Endodermal cell (in vitro differentiated cells): ENCODE measurements at regions not wholly inside any gene's neighbourhood (a gene's known extent, or its start where the extent isn't known, plus 50 kb on each side); places are given as distances from the start of the nearest gene placed in this dataset.

Source experiments
- DNase-seq: peaks from one replicate; pipeline ENCODE4 v3.0.0-alpha.2; 2017
- H3K27ac ChIP-seq: 2 replicates; pipeline ENCODE4 v1.5.1; 2013; ENCODE audit warnings: mild to moderate bottlenecking, low read depth, low read length, moderate library complexity
- H3K27me3 ChIP-seq: 2 replicates; pipeline ENCODE4 v1.6.1; 2013; ENCODE audit warnings: mild to moderate bottlenecking, low read length, moderate library complexity; ENCODE audit not compliant: insufficient read depth, control insufficient read depth, poor library complexity, severe bottlenecking
- H3K36me3 ChIP-seq: 2 replicates; pipeline ENCODE4 v1.7.0; 2013; ENCODE audit warnings: mild to moderate bottlenecking, low read length, moderate library complexity; ENCODE audit not compliant: control insufficient read depth, insufficient read depth
- H3K4me1 ChIP-seq: one replicate; pipeline ENCODE4 v1.7.0; 2013; ENCODE audit warnings: low read length; ENCODE audit not compliant: control insufficient read depth, insufficient read depth
- H3K4me3 ChIP-seq: 2 replicates; pipeline ENCODE4 v1.5.1; 2013; ENCODE audit warnings: mild to moderate bottlenecking, low read length, moderate library complexity
- H3K9ac ChIP-seq: 2 replicates; pipeline ENCODE4 v1.6.1; 2013; ENCODE audit warnings: mild to moderate bottlenecking, low read length, moderate library complexity; ENCODE audit not compliant: poor library complexity, severe bottlenecking; ENCODE audit errors: extremely low read depth
- H3K9me3 ChIP-seq: 2 replicates; pipeline ENCODE4 v1.6.1; 2013; ENCODE audit warnings: mild to moderate bottlenecking, low read length, moderate library complexity; ENCODE audit not compliant: control insufficient read depth
- H3K27ac Mint-ChIP-seq: 2 replicates; pipeline ENCODE4 v1.8.0; 2020; ENCODE audit warnings: mixed read lengths
- H3K27me3 Mint-ChIP-seq: 2 replicates; pipeline ENCODE4 v1.8.0; 2021; ENCODE audit warnings: mild to moderate bottlenecking, mixed read lengths; ENCODE audit not compliant: insufficient read depth
- H3K36me3 Mint-ChIP-seq: 2 replicates; pipeline ENCODE4 v1.8.0; 2020; ENCODE audit warnings: low read depth, mixed read lengths
- H3K4me1 Mint-ChIP-seq: 2 replicates; pipeline ENCODE4 v1.8.0; 2020; ENCODE audit warnings: mixed read lengths
- H3K4me3 Mint-ChIP-seq: 2 replicates; pipeline ENCODE4 v1.8.0; 2020; ENCODE audit warnings: mild to moderate bottlenecking, moderate library complexity, mixed read lengths
- H3K9me3 Mint-ChIP-seq: 2 replicates; pipeline ENCODE4 v1.8.0; 2020; ENCODE audit warnings: mild to moderate bottlenecking, mixed read lengths
- WGBS, 2 experiments: methylation state at CpG; one replicate each; pipeline versions ENCODE4 v1.1.5 to v1.1.7; 2013; ENCODE audit warnings: missing lambda C conversion rate in 2 of 2, mixed read lengths in 1 of 2; ENCODE audit not compliant: insufficient coverage in 1 of 2, insufficient read length in 1 of 2; 5-methylcytosine and 5-hydroxymethylcytosine counted together
- TF ChIP-seq, protein P1 (sequence below): fragments of 200-600 bp; sonication (generic); conservative IDR thresholded peaks from 2 replicates; pipeline ENCODE4 v1.5.0; 2021; ENCODE audit warnings: antibody characterized with exemption, mild to moderate bottlenecking

DNA sequence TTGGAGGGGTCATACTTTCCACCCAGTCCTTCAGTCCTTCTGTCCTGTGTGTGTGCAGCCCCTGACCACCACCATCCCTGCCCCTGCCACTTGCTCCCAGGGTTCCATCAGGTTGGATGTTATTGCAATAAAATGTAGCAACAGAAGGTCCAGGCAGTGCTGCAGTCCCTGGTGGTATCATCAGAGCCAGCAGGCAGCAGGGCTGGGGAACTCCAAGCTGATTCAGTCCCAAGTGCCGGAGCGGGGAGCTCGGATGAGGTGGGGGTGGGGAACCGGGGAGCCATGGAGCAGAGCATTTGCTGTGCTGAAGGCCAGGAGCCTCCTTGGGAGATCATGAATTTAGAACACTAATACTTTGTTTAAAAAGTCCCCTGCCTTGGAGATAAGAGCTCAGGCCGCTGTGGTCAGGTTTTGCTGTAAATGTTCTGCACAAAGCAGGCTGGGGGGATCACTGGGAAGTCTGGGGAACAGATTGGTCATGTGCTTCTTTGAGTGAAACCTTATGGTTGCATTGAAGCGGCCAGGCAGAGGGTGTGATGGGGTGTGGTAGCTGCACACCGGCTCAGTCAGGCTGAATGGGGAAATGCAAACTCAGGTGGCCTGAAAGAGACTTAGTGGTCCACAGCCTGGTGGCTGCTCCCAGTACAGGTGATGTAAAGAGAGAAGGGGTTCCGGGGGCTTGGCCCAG is 225.9 kb downstream of the SEC14L1 start:
- peak; percentile 63 for DNase-seq
- H3K27me3 Mint-ChIP-seq: no peaks in the 10 kb centered on the region
- peak overlapping the region; percentile 2 for H3K27ac Mint-ChIP-seq
- H3K36me3 ChIP-seq: no peaks in the 10 kb centered on the region
- H3K9ac ChIP-seq: no peak overlapping the region
- no peaks in the 10 kb centered on the region for H3K36me3 Mint-ChIP-seq
- H3K4me1 Mint-ChIP-seq: peaks cover 39% of the 10 kb centered on the region
- H3K9me3 ChIP-seq: no peaks in the 10 kb centered on the region
- TF ChIP-seq, protein P1, sequence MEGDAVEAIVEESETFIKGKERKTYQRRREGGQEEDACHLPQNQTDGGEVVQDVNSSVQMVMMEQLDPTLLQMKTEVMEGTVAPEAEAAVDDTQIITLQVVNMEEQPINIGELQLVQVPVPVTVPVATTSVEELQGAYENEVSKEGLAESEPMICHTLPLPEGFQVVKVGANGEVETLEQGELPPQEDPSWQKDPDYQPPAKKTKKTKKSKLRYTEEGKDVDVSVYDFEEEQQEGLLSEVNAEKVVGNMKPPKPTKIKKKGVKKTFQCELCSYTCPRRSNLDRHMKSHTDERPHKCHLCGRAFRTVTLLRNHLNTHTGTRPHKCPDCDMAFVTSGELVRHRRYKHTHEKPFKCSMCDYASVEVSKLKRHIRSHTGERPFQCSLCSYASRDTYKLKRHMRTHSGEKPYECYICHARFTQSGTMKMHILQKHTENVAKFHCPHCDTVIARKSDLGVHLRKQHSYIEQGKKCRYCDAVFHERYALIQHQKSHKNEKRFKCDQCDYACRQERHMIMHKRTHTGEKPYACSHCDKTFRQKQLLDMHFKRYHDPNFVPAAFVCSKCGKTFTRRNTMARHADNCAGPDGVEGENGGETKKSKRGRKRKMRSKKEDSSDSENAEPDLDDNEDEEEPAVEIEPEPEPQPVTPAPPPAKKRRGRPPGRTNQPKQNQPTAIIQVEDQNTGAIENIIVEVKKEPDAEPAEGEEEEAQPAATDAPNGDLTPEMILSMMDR: no peak
- H3K27ac ChIP-seq: no peak overlapping the region
- no peaks in the 10 kb centered on the region for H3K27me3 ChIP-seq
- WGBS, 2 experiments: 76 to 87% methylated on average over 6 to 8 of the region's 8 CpGs
- H3K4me1 ChIP-seq: peaks cover 18% of the 10 kb centered on the region
- H3K9me3 Mint-ChIP-seq: no peaks in the 10 kb centered on the region
- H3K4me3 ChIP-seq: no peak overlapping the region
- peak overlapping the region; percentile 6 for H3K4me3 Mint-ChIP-seq

DNA sequence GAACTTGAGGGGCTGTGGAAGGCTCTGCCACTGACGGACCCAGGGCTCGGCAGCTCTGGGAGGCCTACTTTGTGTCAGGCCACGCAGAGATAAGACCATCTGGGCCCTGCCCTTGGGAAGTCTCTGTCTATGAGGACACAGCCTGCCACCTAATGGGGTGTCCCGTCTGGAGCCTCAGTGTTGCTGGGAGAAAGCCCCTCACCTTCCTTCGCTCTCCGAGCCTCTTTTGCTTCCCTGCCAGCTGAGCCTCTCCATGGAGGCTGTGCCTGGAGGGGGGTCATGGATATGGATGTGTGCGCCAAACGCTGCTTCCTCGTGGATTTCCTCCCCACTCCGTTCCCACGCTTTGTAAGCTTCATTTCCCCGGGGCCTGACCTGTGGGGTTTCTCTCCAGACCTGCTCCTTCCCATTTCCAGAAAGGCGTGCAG is 228.8 kb downstream of the SEC14L1 start:
- peaks cover 28% of the 10 kb centered on the region for H3K4me1 ChIP-seq
- H3K4me3 ChIP-seq: no peak overlapping the region
- WGBS, 2 experiments: 91 to 100% methylated on average over 10 to 13 of the region's 13 CpGs
- no peaks in the 10 kb centered on the region for H3K36me3 ChIP-seq
- H3K4me1 Mint-ChIP-seq: peaks cover 43% of the 10 kb centered on the region
- no peak overlapping the region for H3K27ac Mint-ChIP-seq
- no peak overlapping the region for H3K4me3 Mint-ChIP-seq
- H3K9me3 ChIP-seq: no peaks in the 10 kb centered on the region
- TF ChIP-seq, protein P1: no peak
- no peak overlapping the region for H3K27ac ChIP-seq
- no peaks in the 10 kb centered on the region for H3K9me3 Mint-ChIP-seq
- H3K9ac ChIP-seq: no peak overlapping the region
- no peaks in the 10 kb centered on the region for H3K27me3 Mint-ChIP-seq
- H3K27me3 ChIP-seq: no peaks in the 10 kb centered on the region
- no peak for DNase-seq
- no peaks in the 10 kb centered on the region for H3K36me3 Mint-ChIP-seq

DNA sequence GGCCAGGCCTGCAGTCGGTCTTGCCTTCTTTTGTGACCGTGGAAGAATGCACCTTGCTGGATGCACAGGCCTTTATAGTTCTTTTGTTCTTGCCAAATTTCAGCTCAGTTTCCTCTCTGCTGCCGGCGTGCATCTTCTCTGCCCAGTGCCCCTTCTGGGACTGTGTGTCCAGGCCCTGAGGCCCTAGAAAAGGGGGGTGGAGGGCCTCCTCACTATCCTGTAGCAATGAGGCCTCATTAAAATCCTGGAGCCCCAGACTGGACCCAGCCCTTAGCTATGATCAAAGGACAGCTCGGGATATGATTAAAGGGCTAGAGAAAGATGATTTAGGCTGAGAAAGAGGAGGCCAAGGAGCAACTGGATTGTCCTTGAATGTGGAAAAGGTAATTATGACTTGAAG is 229.8 kb downstream of the SEC14L1 start:
- no peak overlapping the region for H3K4me3 Mint-ChIP-seq
- Histone ChIP-seq H3K27ac (no peak overlapping the region), H3K4me1 (peaks cover 36% of the 10 kb centered on the region)

More for the DNA sequence above, 229.8 kb downstream of the SEC14L1 start:
- Histone ChIP-seq H3K9me3 (no peaks in the 10 kb centered on the region), H3K27me3 (no peaks in the 10 kb centered on the region), H3K4me3 (no peak overlapping the region), H3K9ac (no peak overlapping the region), H3K36me3 (no peaks in the 10 kb centered on the region)
- H3K9me3 Mint-ChIP-seq: no peaks in the 10 kb centered on the region
- peaks cover 48% of the 10 kb centered on the region for H3K4me1 Mint-ChIP-seq
- no peaks in the 10 kb centered on the region for H3K36me3 Mint-ChIP-seq
- no peak overlapping the region for H3K27ac Mint-ChIP-seq
- TF ChIP-seq, protein P1: no peak
- DNase-seq: no peak
- WGBS, 2 experiments: 89 to 92% methylated on average over 4 to 5 of the region's 5 CpGs
- H3K27me3 Mint-ChIP-seq: no peaks in the 10 kb centered on the region
